ENCODE measurements at regions not wholly inside any gene's neighbourhood (a gene's known extent, or its start where the extent isn't known, plus 50 kb on each side); places are given as distances from the start of the nearest gene placed in this dataset.
A peak's percentile ranks its signal among the peaks of the same experiment; 100 is the strongest.
"Not testable (repeated sequence)": the region's sequence is repeated elsewhere in the genome, so short reads cannot be mapped to it uniquely, and the experiment has no call there.

DNA sequence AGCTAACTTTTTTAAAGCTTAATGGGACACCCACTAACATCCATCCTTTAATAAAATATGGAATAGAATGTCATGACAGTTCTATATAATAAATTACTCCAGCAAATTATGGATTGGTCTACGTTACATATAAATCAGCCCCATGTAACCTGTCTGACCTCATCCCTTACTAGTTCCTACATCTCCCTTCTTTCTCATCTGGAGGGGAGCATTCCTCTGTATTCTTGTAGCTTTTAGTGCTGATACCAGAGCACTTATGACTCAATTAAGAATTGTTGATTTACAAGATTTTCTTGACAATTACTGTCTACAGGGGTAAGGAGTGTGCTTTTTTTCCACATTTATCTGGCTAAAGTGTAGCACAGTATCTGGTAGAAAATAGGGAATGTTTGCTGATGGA is 523.7 kb downstream of the FAM181B start:
- 77% methylated on average over 1 of the region's 1 CpG for WGBS
- H3K4me1 ChIP-seq (ENCODE audit: control insufficient read depth, insufficient read depth, low read length), result no peaks in the 10 kb centered on the region
- no peak for ATAC-seq
- no peak for DNase-seq
- H3K27ac ChIP-seq (ENCODE audit: low read length), result no peak overlapping the region
- intact Hi-C loops (cut with DNase I), result no loop called here
- H3K27me3 ChIP-seq (ENCODE audit: control insufficient read depth, insufficient read depth), result no peaks in the 10 kb centered on the region
- no peak overlapping the region for H3K4me3 ChIP-seq (ENCODE audit: low read length)
- no peaks in the 10 kb centered on the region for H3K9me3 ChIP-seq (ENCODE audit: control insufficient read depth, low read length)

DNA sequence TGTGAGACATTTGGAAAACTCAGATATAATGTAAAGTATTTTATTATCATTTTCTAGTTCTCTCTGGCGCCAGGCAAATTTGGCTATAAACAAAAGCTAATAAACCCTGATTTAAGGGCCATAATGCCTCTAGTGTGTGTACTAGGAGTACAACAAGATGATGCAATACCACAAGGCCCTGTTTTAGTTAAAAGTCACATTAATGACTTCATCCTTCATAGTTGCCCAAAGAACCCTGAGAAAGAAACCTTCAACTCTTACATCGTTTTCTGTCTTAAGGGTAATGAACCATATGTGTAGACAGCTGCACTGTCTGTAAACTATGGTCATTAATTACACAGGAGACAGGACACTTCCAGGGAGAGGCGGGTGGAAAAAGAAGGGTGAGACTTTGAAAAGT is 538.4 kb downstream of the FAM181B start:
- no peak for ATAC-seq
- 65% methylated on average over 3 of the region's 3 CpGs for WGBS
- Histone ChIP-seq H3K9me3 (ENCODE audit: control insufficient read depth, low read length) (no peaks in the 10 kb centered on the region), H3K4me3 (ENCODE audit: low read length) (no peak overlapping the region), H3K27ac (ENCODE audit: low read length) (no peak overlapping the region), H3K27me3 (ENCODE audit: control insufficient read depth, insufficient read depth) (no peaks in the 10 kb centered on the region), H3K4me1 (ENCODE audit: control insufficient read depth, insufficient read depth, low read length) (no peaks in the 10 kb centered on the region)
- DNase-seq, result no peak
- intact Hi-C loops (cut with DNase I), result no loop called here

DNA sequence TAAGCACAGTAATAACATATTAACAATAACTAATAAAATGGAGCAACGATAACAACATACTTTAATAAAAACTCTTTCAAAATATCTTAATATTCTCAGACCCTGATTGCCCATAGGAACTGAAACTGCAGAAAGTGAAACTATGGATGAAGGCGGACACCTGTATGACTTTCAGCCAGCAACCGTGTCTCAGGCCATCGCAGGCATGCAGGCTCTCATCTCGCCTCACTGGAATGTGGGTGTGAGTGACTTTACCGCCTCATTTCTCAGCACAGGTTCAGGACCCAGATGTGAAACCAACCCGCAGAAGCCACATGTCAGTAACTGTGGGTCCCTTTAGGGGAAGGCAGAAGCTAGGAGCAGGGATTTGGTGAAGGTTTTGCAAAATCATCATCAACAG is 539.1 kb downstream of the FAM181B start:
- H3K4me3 ChIP-seq (ENCODE audit: low read length), result no peak overlapping the region
- ATAC-seq (no peak), DNase-seq (peak in 1 of 3 donors; percentile 7)
- no peaks in the 10 kb centered on the region for H3K27me3 ChIP-seq (ENCODE audit: control insufficient read depth, insufficient read depth)
- 77% methylated on average over 7 of the region's 7 CpGs for WGBS
- no peaks in the 10 kb centered on the region for H3K9me3 ChIP-seq (ENCODE audit: control insufficient read depth, low read length)
- H3K27ac ChIP-seq (ENCODE audit: low read length), result no peak overlapping the region
- intact Hi-C loops (cut with DNase I), result no loop called here
- no peaks in the 10 kb centered on the region for H3K4me1 ChIP-seq (ENCODE audit: control insufficient read depth, insufficient read depth, low read length)

GRCh38 chr11:82191695-82192094 is 542.0 kb downstream of the FAM181B start:
- 84% methylated on average over 3 of the region's 3 CpGs for WGBS
- peak in 1 of 3 donors; percentile 5 for DNase-seq
- Histone ChIP-seq H3K4me3 (ENCODE audit: low read length) (no peak overlapping the region), H3K27me3 (ENCODE audit: control insufficient read depth, insufficient read depth) (no peaks in the 10 kb centered on the region), H3K4me1 (ENCODE audit: control insufficient read depth, insufficient read depth, low read length) (no peaks in the 10 kb centered on the region), H3K9me3 (ENCODE audit: control insufficient read depth, low read length) (no peaks in the 10 kb centered on the region), H3K27ac (ENCODE audit: low read length) (no peak overlapping the region)
- intact Hi-C loops (cut with DNase I), result no loop called here
- ATAC-seq, result no peak

- H3K27ac ChIP-seq (ENCODE audit: low read length), result no peak overlapping the region
- DNase-seq, result no peak
- intact Hi-C loops (cut with DNase I), result no loop called here
- 90% methylated on average over 3 of the region's 3 CpGs for WGBS
- no peaks in the 10 kb centered on the region for H3K4me1 ChIP-seq (ENCODE audit: control insufficient read depth, insufficient read depth, low read length)
- no peaks in the 10 kb centered on the region for H3K9me3 ChIP-seq (ENCODE audit: control insufficient read depth, low read length)
- H3K27me3 ChIP-seq (ENCODE audit: control insufficient read depth, insufficient read depth), result no peaks in the 10 kb centered on the region
- no peak for ATAC-seq
- no peak overlapping the region for H3K4me3 ChIP-seq (ENCODE audit: low read length)
Measured at GRCh38 chr11:82185925-82186324, 547.7 kb downstream of the FAM181B start.

GRCh38 chr11:82184966-82185365 is 548.7 kb downstream of the FAM181B start:
- H3K4me3 ChIP-seq (ENCODE audit: low read length), result no peak overlapping the region
- H3K27ac ChIP-seq (ENCODE audit: low read length), result no peak overlapping the region
- 80% methylated on average over 3 of the region's 3 CpGs for WGBS

GRCh38 chr11:82183346-82183745 is 550.3 kb downstream of the FAM181B start:
- Histone ChIP-seq H3K27me3 (ENCODE audit: control insufficient read depth, insufficient read depth) (no peaks in the 10 kb centered on the region), H3K4me1 (ENCODE audit: control insufficient read depth, insufficient read depth, low read length) (no peaks in the 10 kb centered on the region), H3K27ac (ENCODE audit: low read length) (no peak overlapping the region), H3K9me3 (ENCODE audit: control insufficient read depth, low read length) (no peaks in the 10 kb centered on the region), H3K4me3 (ENCODE audit: low read length) (no peak overlapping the region)
- WGBS, result 52% methylated on average over 2 of the region's 2 CpGs
- no peak for DNase-seq
- ATAC-seq, result no peak
- intact Hi-C loops (cut with DNase I), result no loop called here

More at GRCh38 chr11:82184966-82185365, 548.7 kb downstream of the FAM181B start:
- H3K27me3 ChIP-seq (ENCODE audit: control insufficient read depth, insufficient read depth), result no peaks in the 10 kb centered on the region
- H3K4me1 ChIP-seq (ENCODE audit: control insufficient read depth, insufficient read depth, low read length), result no peaks in the 10 kb centered on the region
- H3K9me3 ChIP-seq (ENCODE audit: control insufficient read depth, low read length), result no peaks in the 10 kb centered on the region
- DNase-seq (no peak), ATAC-seq (no peak)
- intact Hi-C loops (cut with DNase I), result no loop called here

GRCh38 chr11:82182697-82183096 is 551.0 kb downstream of the FAM181B start:
- 82% methylated on average over 2 of the region's 2 CpGs for WGBS
- H3K9me3 ChIP-seq (ENCODE audit: control insufficient read depth, low read length); H3K27me3 ChIP-seq (ENCODE audit: control insufficient read depth, insufficient read depth); DNase-seq; intact Hi-C loops (cut with DNase I); H3K4me1 ChIP-seq (ENCODE audit: control insufficient read depth, insufficient read depth, low read length); H3K27ac ChIP-seq (ENCODE audit: low read length); H3K4me3 ChIP-seq (ENCODE audit: low read length); ATAC-seq: not testable (repeated sequence)

GRCh38 chr11:82181796-82182195 is 551.9 kb downstream of the FAM181B start:
- H3K27me3 ChIP-seq (ENCODE audit: control insufficient read depth, insufficient read depth); H3K9me3 ChIP-seq (ENCODE audit: control insufficient read depth, low read length); intact Hi-C loops (cut with DNase I); H3K4me1 ChIP-seq (ENCODE audit: control insufficient read depth, insufficient read depth, low read length); H3K27ac ChIP-seq (ENCODE audit: low read length); H3K4me3 ChIP-seq (ENCODE audit: low read length); ATAC-seq: not testable (repeated sequence)
- peak; percentile 6 to 41 (median 7) for DNase-seq
- 96% methylated on average over 25 of the region's 25 CpGs for WGBS

DNA sequence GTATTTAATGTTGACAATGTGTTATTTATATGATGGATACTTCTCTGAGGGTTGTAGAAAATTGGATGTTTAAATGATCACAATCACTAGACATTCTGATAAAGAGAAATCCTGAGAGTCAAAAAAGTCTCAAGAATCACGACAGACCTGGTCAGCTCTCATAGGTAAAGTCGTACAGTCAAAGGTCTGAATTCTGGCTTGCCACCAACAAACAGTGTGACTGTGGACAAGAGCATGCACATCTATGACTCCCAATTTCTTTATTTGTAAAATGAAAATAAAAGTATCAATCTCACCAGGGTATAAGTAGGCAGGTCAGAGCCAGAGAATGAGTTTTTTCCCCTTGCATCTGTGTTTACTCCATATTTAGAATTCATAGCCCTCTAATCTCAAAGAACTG is 556.7 kb downstream of the FAM181B start:
- H3K27ac ChIP-seq (ENCODE audit: low read length), result no peak overlapping the region
- H3K4me3 ChIP-seq (ENCODE audit: low read length), result no peak overlapping the region
- DNase-seq, result no peak
- no peaks in the 10 kb centered on the region for H3K27me3 ChIP-seq (ENCODE audit: control insufficient read depth, insufficient read depth)
- H3K9me3 ChIP-seq (ENCODE audit: control insufficient read depth, low read length), result no peaks in the 10 kb centered on the region
- H3K4me1 ChIP-seq (ENCODE audit: control insufficient read depth, insufficient read depth, low read length), result no peaks in the 10 kb centered on the region
- WGBS, result 88% methylated on average over 2 of the region's 2 CpGs
- no peak for ATAC-seq
- intact Hi-C loops (cut with DNase I), result no loop called here

- Histone ChIP-seq H3K4me1 (ENCODE audit: control insufficient read depth, insufficient read depth, low read length) (no peaks in the 10 kb centered on the region), H3K27me3 (ENCODE audit: control insufficient read depth, insufficient read depth) (no peaks in the 10 kb centered on the region), H3K9me3 (ENCODE audit: control insufficient read depth, low read length) (no peaks in the 10 kb centered on the region), H3K27ac (ENCODE audit: low read length) (no peak overlapping the region), H3K4me3 (ENCODE audit: low read length) (no peak overlapping the region)
- 85% methylated on average over 2 of the region's 2 CpGs for WGBS
- intact Hi-C loops (cut with DNase I), result no loop called here
- ATAC-seq (no peak), DNase-seq (no peak)
Measured at GRCh38 chr11:82176365-82176764, 557.3 kb downstream of the FAM181B start.

DNA sequence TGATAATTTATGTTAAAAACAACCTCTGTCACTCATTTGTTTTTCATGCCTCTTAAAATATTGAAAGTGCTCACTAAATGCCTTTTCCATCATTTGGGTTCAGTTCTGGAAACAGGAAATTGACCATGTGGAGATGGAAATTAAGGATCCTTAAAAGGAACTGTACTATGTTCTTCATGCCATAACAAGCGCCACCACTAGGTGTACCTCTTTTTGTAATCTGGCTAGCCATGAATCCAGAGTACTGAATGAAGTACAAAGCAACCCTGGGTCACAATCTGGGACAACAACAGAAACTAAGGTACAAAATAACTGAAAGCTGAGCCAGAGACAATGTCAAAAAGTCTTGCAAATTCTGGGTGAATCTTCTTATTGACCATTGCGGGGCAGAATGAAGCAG is 559.1 kb downstream of the FAM181B start:
- Histone ChIP-seq H3K4me1 (ENCODE audit: control insufficient read depth, insufficient read depth, low read length) (no peaks in the 10 kb centered on the region), H3K4me3 (ENCODE audit: low read length) (no peak overlapping the region), H3K27ac (ENCODE audit: low read length) (no peak overlapping the region), H3K27me3 (ENCODE audit: control insufficient read depth, insufficient read depth) (no peaks in the 10 kb centered on the region), H3K9me3 (ENCODE audit: control insufficient read depth, low read length) (no peaks in the 10 kb centered on the region)
- WGBS, result 81% methylated on average over 2 of the region's 2 CpGs
- intact Hi-C loops (cut with DNase I), result no loop called here
- DNase-seq, result no peak
- no peak for ATAC-seq
